ENCODE measurements at regions not wholly inside any gene's neighbourhood (a gene's known extent, or its start where the extent isn't known, plus 50 kb on each side); places are given as distances from the start of the nearest gene placed in this dataset.

DNA sequence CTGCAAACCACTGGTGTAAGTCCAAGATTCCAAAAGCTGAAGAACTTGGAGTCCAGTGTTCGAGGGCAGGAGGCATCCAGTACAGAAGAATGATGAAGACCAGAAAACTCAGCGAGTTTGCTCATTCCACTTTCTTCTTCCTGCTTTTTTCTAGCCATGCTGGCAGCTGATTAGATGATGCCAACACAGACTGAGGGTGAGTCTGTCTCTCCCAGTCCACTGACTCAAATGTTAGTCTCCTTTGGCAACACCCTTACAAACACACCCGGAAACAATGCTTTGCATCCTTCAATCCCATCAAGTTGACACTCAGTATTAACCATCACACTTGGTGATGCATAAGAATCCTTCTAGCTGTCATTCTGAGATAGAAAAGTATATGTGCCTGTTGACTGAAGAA lies 1504.6 kb downstream of the EFNB2 start:
- intact Hi-C loops (cut with DNase I), result no loop called here
- Histone ChIP-seq H3K4me1 (no peaks in the 10 kb centered on the region), H3K4me3 (no peak overlapping the region), H3K27me3 (no peaks in the 10 kb centered on the region), H3K9me3 (no peaks in the 10 kb centered on the region), H3K36me3 (no peaks in the 10 kb centered on the region), H3K27ac (no peak overlapping the region)
- DNase-seq (ENCODE audit: extremely low spot score in 2 of 2), result no peak
- TF ChIP-seq, protein P1, sequence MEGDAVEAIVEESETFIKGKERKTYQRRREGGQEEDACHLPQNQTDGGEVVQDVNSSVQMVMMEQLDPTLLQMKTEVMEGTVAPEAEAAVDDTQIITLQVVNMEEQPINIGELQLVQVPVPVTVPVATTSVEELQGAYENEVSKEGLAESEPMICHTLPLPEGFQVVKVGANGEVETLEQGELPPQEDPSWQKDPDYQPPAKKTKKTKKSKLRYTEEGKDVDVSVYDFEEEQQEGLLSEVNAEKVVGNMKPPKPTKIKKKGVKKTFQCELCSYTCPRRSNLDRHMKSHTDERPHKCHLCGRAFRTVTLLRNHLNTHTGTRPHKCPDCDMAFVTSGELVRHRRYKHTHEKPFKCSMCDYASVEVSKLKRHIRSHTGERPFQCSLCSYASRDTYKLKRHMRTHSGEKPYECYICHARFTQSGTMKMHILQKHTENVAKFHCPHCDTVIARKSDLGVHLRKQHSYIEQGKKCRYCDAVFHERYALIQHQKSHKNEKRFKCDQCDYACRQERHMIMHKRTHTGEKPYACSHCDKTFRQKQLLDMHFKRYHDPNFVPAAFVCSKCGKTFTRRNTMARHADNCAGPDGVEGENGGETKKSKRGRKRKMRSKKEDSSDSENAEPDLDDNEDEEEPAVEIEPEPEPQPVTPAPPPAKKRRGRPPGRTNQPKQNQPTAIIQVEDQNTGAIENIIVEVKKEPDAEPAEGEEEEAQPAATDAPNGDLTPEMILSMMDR (IDR thresholded peaks at IDR 0.05), result no peak
- TF ChIP-seq POLR2A (IDR thresholded peaks at IDR 0.05) (no peak), POLR2AphosphoS5 (IDR thresholded peaks at IDR 0.05; ENCODE audit: insufficient read depth in 1 of 2, low read depth in 1 of 2) (no peak)

DNA sequence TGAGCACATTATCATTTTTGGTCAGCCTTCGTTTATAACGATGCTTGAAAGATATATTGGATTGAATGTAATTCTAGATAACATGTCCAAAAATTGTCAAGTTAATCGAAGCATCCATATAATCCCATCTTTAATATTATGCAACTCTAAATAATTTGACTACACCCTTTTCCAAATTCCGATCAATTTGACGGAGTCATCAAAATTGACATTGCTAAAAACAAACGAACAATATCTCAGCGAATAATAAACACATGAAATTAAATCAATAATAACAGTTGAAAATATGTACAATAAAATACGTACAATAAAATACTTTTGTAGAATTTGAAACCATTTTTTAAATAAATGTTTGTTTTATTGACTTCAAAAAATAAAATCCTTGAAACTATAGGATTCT lies 1516.4 kb downstream of the EFNB2 start:
- DNase-seq (ENCODE audit: extremely low spot score in 2 of 2), result no peak
- no peaks in the 10 kb centered on the region for H3K27me3 ChIP-seq
- no peak for TF ChIP-seq POLR2AphosphoS5 (IDR thresholded peaks at IDR 0.05; ENCODE audit: insufficient read depth in 1 of 2, low read depth in 1 of 2)
- TF ChIP-seq, protein P1 (IDR thresholded peaks at IDR 0.05), result no peak
- no peaks in the 10 kb centered on the region for H3K36me3 ChIP-seq
- no peak overlapping the region for H3K27ac ChIP-seq
- H3K4me1 ChIP-seq, result no peaks in the 10 kb centered on the region
- intact Hi-C loops (cut with DNase I), result no loop called here
- no peak overlapping the region for H3K4me3 ChIP-seq
- no peaks in the 10 kb centered on the region for H3K9me3 ChIP-seq

DNA sequence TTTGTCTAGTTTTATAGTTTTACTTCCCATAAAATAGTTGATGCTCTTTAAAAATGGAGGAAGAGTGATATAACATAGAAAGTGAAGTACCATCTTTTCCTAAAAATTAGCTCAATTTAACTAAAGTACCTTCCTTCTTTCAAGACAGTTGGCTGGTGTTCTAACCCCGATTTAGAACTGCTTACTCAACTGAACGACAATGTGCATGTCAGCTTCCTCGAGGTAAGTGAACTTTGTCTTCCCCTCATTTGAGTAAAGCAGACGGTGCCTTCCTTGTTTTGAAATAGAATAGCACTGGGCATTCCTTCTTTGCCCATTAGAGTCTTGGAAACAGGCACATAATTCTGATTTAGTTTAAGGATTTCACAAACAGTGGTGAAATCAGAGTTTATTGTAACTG lies 1519.2 kb downstream of the EFNB2 start:
- Histone ChIP-seq H3K4me3 (no peak overlapping the region), H3K27me3 (no peaks in the 10 kb centered on the region), H3K9me3 (no peaks in the 10 kb centered on the region), H3K36me3 (no peaks in the 10 kb centered on the region), H3K4me1 (no peaks in the 10 kb centered on the region), H3K27ac (no peak overlapping the region)
- intact Hi-C loops (cut with DNase I), result no loop called here
- TF ChIP-seq POLR2AphosphoS5 (IDR thresholded peaks at IDR 0.05; ENCODE audit: insufficient read depth in 1 of 2, low read depth in 1 of 2), result no peak
- TF ChIP-seq POLR2A (IDR thresholded peaks at IDR 0.05), result no peak
- TF ChIP-seq, protein P1 (IDR thresholded peaks at IDR 0.05), result no peak
- DNase-seq (ENCODE audit: extremely low spot score in 2 of 2), result no peak

DNA sequence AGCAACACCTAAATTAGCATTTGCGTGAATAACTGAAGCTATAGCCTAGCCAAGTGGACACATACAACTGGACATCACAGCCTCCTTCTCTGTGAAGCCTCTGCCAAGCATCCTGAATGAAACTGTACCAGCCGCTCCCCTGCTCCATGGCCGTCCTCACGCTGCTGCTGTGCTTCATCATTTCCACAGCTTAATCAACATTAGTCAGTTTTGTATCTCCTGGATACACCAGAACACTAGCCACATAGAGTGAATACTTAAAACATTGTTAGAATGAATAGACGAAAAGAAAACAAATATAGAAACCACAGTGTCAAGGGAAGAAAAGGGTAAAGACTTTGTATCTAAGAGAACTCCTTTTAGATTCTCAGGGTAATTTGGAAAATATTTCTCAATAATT lies 1526.9 kb downstream of the EFNB2 start:
- no peak overlapping the region for H3K4me3 ChIP-seq
- intact Hi-C loops (cut with DNase I), result no loop called here
- no peak for DNase-seq (ENCODE audit: extremely low spot score in 2 of 2)

DNA sequence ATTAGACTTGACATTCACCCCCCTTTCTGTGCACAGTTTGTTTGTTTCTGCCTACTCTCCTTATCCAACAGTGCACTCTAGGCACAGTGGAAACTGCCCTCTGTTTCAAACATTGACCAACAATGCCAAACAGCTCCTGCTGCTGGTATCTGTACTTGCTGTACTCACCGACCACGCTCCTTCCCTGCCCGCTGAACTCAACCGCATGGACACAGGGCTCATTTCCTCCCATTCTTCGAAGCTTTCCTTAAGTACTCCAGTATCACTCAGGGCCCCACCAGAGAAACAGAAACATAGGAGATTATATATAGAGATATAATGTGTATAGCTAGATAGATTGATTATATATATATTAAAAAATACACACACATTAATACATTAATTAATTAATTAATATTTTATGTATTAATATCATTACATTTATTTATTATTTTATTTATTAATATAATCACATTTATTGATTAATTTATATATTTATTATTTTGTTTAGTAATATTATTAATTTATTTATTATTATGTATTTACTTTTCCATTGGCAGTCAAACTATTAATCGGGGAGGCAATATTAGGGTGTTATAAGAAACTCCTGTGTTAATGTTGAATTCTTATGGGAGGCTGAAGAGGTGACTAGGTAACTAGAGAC lies 1528.2 kb downstream of the EFNB2 start:
- intact Hi-C loops (cut with DNase I), result no loop called here
- TF ChIP-seq POLR2AphosphoS5 (IDR thresholded peaks at IDR 0.05; ENCODE audit: insufficient read depth in 1 of 2, low read depth in 1 of 2), result no peak
- TF ChIP-seq POLR2A (IDR thresholded peaks at IDR 0.05), result no peak
- TF ChIP-seq, protein P1 (IDR thresholded peaks at IDR 0.05), result no peak
- H3K4me3 ChIP-seq, result no peak overlapping the region

More for the DNA sequence above, 1526.9 kb downstream of the EFNB2 start:
- H3K4me1 ChIP-seq, result no peaks in the 10 kb centered on the region
- H3K36me3 ChIP-seq, result no peaks in the 10 kb centered on the region
- TF ChIP-seq POLR2A (IDR thresholded peaks at IDR 0.05) (no peak), POLR2AphosphoS5 (IDR thresholded peaks at IDR 0.05; ENCODE audit: insufficient read depth in 1 of 2, low read depth in 1 of 2) (no peak)
- TF ChIP-seq, protein P1 (IDR thresholded peaks at IDR 0.05), result no peak
- H3K27me3 ChIP-seq, result no peaks in the 10 kb centered on the region
- no peak overlapping the region for H3K27ac ChIP-seq
- H3K9me3 ChIP-seq, result no peaks in the 10 kb centered on the region

More for the DNA sequence above, 1528.2 kb downstream of the EFNB2 start:
- Histone ChIP-seq H3K27me3 (no peaks in the 10 kb centered on the region), H3K27ac (no peak overlapping the region), H3K9me3 (no peaks in the 10 kb centered on the region), H3K36me3 (no peaks in the 10 kb centered on the region), H3K4me1 (no peaks in the 10 kb centered on the region)
- DNase-seq (ENCODE audit: extremely low spot score in 2 of 2), result no peak

Measured in vagina (tissue), 2 donors.